Colonic mucosa (tissue), 4 donors: ENCODE measurements at regions not wholly inside any gene's neighbourhood (a gene's known extent, or its start where the extent isn't known, plus 50 kb on each side); places are given as distances from the start of the nearest gene placed in this dataset.

Source experiments
- DNase-seq: peaks from one replicate; pipeline ENCODE4 v3.0.0-alpha.2; 2020
- H3K27ac ChIP-seq: fragments of 200-600 bp; one replicate; pipeline ENCODE4 v1.8.0; 2021
- H3K27me3 ChIP-seq: fragments of 200-600 bp; one replicate; pipeline ENCODE4 v1.8.0; 2021
- H3K36me3 ChIP-seq: fragments of 200-600 bp; one replicate; pipeline ENCODE4 v1.8.0; 2021
- H3K4me1 ChIP-seq: fragments of 200-600 bp; one replicate; pipeline ENCODE4 v1.8.0; 2021; ENCODE audit warnings: mild to moderate bottlenecking
- H3K4me3 ChIP-seq: fragments of 200-600 bp; one replicate; pipeline ENCODE4 v1.8.0; 2021
- H3K9ac ChIP-seq, 2 donors: one replicate each; pipeline ENCODE4 v1.7.0; 2013; ENCODE audit warnings: control low read depth in 2 of 2, low read depth in 2 of 2, low read length in 2 of 2
- H3K9me3 ChIP-seq: fragments of 200-600 bp; one replicate; pipeline ENCODE4 v1.8.0; 2021
- intact Hi-C: fragments of 100-400 bp; cut with DNase I; formaldehyde crosslinking; loops from one replicate; pipeline ENCODE4 v1.14.1; 2022
- TF ChIP-seq, protein P1 (sequence below): fragments of 200-600 bp; IDR thresholded peaks from one replicate; pipeline ENCODE4 v1.8.0; 2022; ENCODE audit warnings: antibody characterized with exemption, mild to moderate bottlenecking
- donor health status: healthy.
- donor health status: DM: no; HTN: no; CAD: no.
- donor health status: DM: no; HTN: no; CAD: no.

DNA sequence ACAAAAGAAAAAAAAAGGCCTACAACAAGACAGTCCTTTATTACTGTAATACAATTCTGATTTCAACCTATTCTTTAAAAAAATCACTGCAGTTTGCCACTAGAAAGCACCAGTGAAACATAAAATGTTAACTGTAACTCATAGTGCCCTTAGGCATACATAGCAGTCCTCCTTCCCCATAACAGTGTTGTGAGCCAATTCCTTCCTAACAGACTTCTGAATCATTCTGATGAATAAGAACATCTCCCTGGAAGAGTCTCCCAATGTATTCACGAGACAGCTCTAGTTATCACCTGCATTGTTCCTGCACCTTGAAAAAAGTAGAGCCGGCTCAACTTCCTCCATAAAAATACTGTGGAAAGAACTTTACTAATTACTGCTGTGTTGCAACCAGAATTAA, 213.6 kb upstream of the FSCB start:
- Histone ChIP-seq H3K4me3 (no peak overlapping the region), H3K36me3 (no peaks in the 10 kb centered on the region), H3K27ac (no peak overlapping the region), H3K4me1 (no peaks in the 10 kb centered on the region), H3K9ac (no peak overlapping the region), H3K27me3 (no peaks in the 10 kb centered on the region), H3K9me3 (no peaks in the 10 kb centered on the region)
- DNase-seq = no peak
- intact Hi-C loops = no loop called here
- TF ChIP-seq, protein P1, sequence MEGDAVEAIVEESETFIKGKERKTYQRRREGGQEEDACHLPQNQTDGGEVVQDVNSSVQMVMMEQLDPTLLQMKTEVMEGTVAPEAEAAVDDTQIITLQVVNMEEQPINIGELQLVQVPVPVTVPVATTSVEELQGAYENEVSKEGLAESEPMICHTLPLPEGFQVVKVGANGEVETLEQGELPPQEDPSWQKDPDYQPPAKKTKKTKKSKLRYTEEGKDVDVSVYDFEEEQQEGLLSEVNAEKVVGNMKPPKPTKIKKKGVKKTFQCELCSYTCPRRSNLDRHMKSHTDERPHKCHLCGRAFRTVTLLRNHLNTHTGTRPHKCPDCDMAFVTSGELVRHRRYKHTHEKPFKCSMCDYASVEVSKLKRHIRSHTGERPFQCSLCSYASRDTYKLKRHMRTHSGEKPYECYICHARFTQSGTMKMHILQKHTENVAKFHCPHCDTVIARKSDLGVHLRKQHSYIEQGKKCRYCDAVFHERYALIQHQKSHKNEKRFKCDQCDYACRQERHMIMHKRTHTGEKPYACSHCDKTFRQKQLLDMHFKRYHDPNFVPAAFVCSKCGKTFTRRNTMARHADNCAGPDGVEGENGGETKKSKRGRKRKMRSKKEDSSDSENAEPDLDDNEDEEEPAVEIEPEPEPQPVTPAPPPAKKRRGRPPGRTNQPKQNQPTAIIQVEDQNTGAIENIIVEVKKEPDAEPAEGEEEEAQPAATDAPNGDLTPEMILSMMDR = no peak

DNA sequence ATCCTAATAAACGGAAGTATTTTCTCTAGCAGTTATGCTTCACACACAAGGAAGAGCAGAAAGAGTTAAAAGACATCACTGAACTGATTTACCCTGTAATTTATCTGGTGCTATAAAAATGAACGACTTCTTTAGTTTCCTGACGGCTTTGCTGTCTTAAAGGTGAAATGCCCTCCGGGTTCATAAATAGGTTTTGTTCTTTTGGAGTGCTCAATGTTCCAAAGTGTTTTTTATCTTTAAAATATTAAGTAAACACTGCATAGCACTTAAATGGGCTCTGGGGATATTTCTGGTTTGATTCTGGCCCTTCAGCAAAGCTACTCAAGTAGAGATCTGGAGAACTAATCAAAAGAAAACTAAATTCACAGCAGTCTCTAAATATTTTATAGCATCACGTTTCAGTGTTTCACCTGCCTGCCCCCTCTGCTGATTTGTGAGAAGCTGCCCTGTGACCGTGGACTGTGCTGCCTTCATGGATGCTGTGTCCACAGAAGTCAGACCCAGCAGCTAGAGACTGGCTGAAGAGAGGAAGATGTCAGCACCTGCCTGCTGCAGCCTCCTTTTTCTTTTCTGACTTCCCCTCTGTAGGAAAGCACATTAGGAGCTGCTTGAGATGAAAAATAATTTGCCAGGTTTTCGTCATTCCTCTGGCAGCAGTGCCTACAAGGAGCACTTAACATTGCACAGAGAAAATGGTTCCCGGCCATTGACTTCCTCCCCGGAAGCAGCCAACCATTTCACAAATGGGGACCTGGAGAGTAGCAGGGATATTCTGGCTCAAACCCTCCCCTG, 205.1 kb upstream of the FSCB start:
- TF ChIP-seq, protein P1 = no peak
- Histone ChIP-seq H3K4me1 (no peaks in the 10 kb centered on the region), H3K4me3 (no peak overlapping the region), H3K9ac (no peak overlapping the region), H3K27ac (no peak overlapping the region), H3K9me3 (no peaks in the 10 kb centered on the region), H3K36me3 (no peaks in the 10 kb centered on the region), H3K27me3 (no peaks in the 10 kb centered on the region)
- DNase-seq = no peak
- intact Hi-C loops = no loop called here

DNA sequence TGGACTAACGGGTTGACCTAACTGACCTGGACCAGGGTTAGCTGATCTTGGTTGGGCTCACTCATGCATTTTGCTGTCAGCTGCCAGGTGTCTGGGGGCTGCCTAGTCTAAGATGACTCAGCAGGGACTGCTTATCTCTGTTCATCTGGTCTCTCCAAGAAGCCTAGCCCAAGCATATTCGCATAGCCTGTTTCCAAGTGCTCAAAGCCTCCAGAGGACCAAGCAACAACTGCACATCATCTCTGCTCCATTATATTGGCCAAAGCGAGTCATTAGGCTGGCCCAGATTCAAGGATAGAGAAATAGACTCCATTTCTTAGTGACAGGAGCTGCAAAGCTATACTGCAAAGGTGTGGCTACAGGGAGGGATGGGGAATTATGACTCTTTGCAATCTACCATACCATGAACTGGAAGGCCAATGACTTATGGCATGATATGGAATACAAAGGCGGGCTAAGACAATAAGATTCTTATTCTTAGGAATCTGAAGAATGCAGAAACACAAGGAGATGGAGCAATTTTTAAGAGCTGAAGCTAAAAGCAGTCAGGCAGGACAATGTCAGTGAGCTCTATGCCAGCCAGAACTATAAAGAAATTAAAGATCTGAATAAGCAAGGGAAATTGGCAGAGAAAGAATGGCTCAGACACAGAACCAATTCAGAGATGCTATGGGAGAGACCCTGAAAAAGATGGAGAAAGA, 194.6 kb upstream of the FSCB start:
- Histone ChIP-seq H3K36me3 (no peaks in the 10 kb centered on the region), H3K9me3 (no peaks in the 10 kb centered on the region), H3K27ac (no peak overlapping the region), H3K9ac (no peak overlapping the region), H3K4me3 (no peak overlapping the region), H3K4me1 (no peaks in the 10 kb centered on the region), H3K27me3 (no peaks in the 10 kb centered on the region)
- no peak for DNase-seq
- TF ChIP-seq, protein P1 = no peak
- intact Hi-C loops = no loop called here

DNA sequence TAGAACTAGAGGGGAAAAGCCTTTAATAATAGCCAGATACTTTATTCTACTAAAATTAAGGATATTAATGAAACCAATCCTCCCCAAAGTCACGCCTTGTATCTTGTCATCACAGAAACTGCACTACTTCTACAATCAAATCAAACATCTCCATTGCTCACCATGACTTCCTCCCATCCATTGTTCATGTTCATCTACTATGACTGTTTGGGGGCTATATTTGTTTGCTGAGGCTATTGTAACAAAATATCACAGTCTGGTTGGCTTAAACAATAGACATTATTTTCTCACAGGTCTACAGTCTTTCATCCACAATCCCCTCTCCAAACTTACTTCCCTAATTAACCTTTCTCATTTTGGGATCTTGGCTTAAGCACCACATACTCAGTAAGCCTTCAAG, 193.6 kb upstream of the FSCB start:
- TF ChIP-seq, protein P1 = no peak
- H3K27ac ChIP-seq = no peak overlapping the region
- intact Hi-C loops = no loop called here
- H3K4me1 ChIP-seq = no peaks in the 10 kb centered on the region
- H3K9me3 ChIP-seq = no peaks in the 10 kb centered on the region
- DNase-seq = no peak
- no peaks in the 10 kb centered on the region for H3K36me3 ChIP-seq
- H3K9ac ChIP-seq = no peak overlapping the region
- no peak overlapping the region for H3K4me3 ChIP-seq
- no peaks in the 10 kb centered on the region for H3K27me3 ChIP-seq

DNA sequence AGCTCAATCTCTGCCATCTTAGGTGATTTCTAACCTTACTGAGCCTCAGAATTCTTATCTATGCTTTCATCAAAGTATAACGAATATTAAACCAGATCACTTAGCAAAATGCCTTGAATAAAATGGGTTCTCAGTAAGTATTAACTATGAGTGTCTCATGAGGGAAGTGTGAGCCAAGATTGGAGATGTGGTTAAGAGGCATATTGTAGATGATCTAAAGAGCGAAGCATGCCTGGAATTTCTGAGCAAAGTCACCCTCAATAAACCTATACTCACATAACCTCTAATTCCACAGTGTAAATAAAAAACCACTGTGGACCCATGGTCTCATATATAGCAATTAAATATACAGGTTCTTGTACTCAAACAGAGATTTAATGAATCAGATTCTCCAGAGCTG, 193.1 kb upstream of the FSCB start:
- TF ChIP-seq, protein P1 = no peak
- H3K4me1 ChIP-seq = no peaks in the 10 kb centered on the region
- no peak overlapping the region for H3K27ac ChIP-seq
- no peak overlapping the region for H3K9ac ChIP-seq
- no peak overlapping the region for H3K4me3 ChIP-seq
- H3K27me3 ChIP-seq = no peaks in the 10 kb centered on the region
- no peaks in the 10 kb centered on the region for H3K36me3 ChIP-seq
- H3K9me3 ChIP-seq = no peaks in the 10 kb centered on the region
- intact Hi-C loops = no loop called here
- DNase-seq = no peak
